NB4 (cell line): ENCODE measurements at regions not wholly inside any gene's neighbourhood (a gene's known extent, or its start where the extent isn't known, plus 50 kb on each side); places are given as distances from the start of the nearest gene placed in this dataset.

Experiments
- DNase-seq: peaks from one replicate; pipeline ENCODE4 v3.0.0; 2010; ENCODE audit warnings: low read depth
- H3K4me3 ChIP-seq: one replicate; pipeline ENCODE4 v1.5.1; 2011; ENCODE audit warnings: mild to moderate bottlenecking, low read depth, low read length, moderate library complexity
- MYC ChIP-seq: IDR thresholded peaks from 2 replicates; pipeline ENCODE4 v1.6.1; 2011; ENCODE audit warnings: low read depth, low read length
- POLR2A ChIP-seq: IDR thresholded peaks from 2 replicates; pipeline ENCODE4 v1.6.1; 2011; ENCODE audit warnings: mild to moderate bottlenecking; ENCODE audit not compliant: insufficient read length; ENCODE audit errors: extremely low read depth
- TF ChIP-seq, protein P1 (sequence below): IDR thresholded peaks from one replicate; pipeline ENCODE4 v1.5.1; 2012; ENCODE audit warnings: low read depth, low read length
- TF ChIP-seq, protein P2 (sequence below): IDR thresholded peaks from 2 replicates; pipeline ENCODE4 v1.6.1; 2011; ENCODE audit warnings: low read depth, low read length

DNA sequence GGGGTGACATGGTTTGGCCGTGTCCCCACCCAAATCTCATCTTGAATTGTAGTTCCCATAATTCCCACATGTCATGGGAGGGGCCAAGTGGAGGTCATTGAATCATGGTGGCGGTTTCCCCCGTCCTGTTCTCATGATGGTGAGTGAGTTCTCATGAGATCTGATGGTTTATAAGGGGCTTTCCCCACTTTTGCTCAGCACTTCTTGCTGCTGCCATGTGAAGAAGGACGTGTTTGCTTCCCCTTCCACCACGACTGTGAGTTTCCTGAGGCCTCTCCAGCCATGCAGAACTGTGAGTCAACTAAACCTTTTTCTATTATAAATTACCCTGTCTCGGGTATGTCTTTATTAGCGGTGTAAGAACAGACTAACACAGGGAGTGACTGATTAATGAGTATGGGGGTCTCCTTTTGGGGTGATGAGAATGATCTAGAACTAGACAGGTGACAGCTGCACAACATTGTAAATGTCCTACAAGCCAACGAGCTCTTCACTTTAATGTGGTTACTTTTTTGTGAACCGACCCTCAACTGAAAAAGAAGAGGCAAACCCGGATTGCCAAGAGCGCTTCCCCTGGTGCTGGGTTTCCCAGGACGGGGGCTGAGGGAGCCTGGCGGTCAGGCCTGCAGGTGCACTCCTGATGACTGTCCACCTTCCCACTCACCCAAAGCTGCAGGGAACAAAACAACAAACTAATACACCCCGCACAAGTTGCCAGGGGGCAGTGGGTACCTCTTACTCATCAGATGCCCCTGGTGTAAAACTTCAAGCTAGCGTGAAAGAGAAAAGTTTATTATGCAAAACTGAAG, 90.1 kb downstream of the NCOR2 start:
- DNase-seq: no peak
- TF ChIP-seq POLR2A (no peak), MYC (no peak)
- TF ChIP-seq, protein P1, sequence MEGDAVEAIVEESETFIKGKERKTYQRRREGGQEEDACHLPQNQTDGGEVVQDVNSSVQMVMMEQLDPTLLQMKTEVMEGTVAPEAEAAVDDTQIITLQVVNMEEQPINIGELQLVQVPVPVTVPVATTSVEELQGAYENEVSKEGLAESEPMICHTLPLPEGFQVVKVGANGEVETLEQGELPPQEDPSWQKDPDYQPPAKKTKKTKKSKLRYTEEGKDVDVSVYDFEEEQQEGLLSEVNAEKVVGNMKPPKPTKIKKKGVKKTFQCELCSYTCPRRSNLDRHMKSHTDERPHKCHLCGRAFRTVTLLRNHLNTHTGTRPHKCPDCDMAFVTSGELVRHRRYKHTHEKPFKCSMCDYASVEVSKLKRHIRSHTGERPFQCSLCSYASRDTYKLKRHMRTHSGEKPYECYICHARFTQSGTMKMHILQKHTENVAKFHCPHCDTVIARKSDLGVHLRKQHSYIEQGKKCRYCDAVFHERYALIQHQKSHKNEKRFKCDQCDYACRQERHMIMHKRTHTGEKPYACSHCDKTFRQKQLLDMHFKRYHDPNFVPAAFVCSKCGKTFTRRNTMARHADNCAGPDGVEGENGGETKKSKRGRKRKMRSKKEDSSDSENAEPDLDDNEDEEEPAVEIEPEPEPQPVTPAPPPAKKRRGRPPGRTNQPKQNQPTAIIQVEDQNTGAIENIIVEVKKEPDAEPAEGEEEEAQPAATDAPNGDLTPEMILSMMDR: no peak
- TF ChIP-seq, protein P2, sequence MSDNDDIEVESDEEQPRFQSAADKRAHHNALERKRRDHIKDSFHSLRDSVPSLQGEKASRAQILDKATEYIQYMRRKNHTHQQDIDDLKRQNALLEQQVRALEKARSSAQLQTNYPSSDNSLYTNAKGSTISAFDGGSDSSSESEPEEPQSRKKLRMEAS: no peak

DNA sequence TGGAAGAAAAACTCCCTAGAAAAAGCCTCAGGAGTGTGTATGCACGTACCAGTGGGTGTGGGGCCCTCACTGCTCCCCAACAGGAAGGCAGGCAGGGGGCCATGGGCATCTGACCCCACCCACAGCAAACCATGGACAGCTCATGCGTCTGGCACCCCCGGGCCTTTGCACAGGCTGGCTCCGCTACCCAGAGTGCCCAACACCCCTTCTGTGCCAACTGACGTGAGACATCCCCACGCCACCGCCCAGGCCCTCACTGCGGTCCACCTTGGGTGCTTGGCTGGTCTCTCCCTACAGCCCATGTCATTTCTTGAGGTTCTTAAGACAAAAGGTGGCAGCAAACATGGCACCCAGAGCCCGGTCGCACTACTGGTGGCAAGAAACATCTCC, 91.4 kb downstream of the NCOR2 start:
- no peak overlapping the region for H3K4me3 ChIP-seq
- DNase-seq: no peak
- TF ChIP-seq, protein P2: no peak
- TF ChIP-seq POLR2A: no peak
- TF ChIP-seq, protein P1: no peak
- TF ChIP-seq MYC: no peak

More for the DNA sequence above, 90.1 kb downstream of the NCOR2 start:
- H3K4me3 ChIP-seq: no peak overlapping the region

DNA sequence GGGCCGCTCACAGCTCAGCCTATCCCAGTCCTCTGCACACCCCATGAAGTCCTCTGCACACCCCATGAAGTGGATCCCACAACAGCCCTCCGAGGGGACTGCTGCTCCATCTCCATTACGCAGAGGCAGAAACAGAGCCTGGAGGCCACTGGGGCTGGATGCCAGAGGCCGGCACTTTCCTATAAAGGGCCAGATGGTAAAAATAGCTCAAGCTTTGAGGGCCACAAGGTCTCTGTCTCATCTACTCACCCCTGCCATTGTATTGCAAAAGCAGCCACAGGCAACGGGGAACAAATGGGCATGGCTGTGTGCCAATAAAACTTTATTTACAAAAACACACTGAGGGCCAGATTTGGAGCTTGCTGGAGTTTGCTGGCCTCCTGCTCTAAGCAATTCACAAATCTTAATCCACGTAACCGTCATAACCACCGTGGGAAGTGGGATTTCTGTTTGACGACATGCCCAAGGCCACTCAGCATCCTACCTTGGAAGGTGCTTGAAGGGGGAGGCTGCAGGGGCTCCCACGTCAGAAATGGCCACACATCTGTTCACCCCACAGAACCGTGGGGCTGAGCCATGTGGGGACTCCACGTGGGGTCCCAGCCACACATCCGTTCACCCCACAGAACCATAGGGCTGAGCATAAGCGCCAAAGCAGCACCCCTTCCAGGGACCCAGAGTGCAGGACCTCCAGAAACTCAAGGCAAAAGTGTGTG, 92.0 kb downstream of the NCOR2 start:
- no peak for DNase-seq
- TF ChIP-seq, protein P1: no peak
- no peak for TF ChIP-seq MYC
- TF ChIP-seq POLR2A: no peak
- TF ChIP-seq, protein P2: no peak
- no peak overlapping the region for H3K4me3 ChIP-seq

DNA sequence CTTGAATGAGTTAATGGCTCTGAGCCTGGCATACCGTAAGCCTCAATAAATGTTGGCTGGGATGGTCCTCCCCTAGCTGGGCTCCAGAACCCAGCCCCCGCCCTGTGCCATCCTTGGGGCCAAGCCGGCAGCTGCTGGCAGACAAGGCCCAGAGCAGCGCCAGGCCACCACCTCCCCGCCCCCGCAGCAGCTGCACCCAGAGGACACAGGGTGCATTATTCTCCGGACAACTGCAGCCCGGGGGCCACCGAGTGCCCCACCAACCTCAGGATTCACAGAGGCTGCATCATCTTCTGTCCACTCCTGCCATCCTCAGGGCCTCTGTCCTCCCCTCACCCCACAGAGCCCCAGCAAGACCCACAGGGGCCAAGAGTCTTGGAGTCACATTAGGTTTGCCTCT, 92.7 kb downstream of the NCOR2 start:
- DNase-seq: no peak

DNA sequence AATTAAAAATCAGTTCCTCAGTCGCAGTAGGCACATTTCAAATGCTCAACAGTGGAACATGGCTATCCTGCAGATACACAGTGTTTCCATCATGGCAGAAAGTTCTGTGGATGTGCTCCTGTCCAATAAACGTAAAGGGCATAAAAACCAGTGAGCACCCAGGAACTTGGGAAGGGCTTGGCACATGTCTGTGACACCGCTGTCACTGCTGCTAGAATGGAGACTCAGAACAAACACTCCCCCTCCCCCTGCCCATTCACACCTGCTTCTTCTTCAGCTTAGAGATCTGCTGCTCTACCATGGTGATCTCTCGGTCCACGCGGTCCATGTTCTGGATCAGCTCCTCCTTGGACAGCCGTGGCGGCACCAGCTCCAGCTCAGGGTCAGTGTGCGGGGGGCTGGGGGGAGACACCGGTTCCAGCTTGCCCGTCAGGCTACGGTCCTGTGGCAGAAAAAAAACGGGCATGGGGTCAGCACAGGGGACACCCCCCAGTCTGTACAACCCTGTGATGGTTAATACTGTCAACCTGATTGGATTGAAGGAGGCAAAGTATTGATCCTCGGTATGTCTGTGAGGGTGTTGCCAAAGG, 94.6 kb downstream of the NCOR2 start:
- DNase-seq: no peak
- no peak overlapping the region for H3K4me3 ChIP-seq

More for the DNA sequence above, 92.7 kb downstream of the NCOR2 start:
- H3K4me3 ChIP-seq: no peak overlapping the region
- no peak for TF ChIP-seq MYC
- TF ChIP-seq, protein P2: no peak
- no peak for TF ChIP-seq POLR2A
- TF ChIP-seq, protein P1: no peak

More for the DNA sequence above, 94.6 kb downstream of the NCOR2 start:
- TF ChIP-seq, protein P1: no peak
- TF ChIP-seq MYC: no peak
- TF ChIP-seq, protein P2: no peak
- TF ChIP-seq POLR2A: no peak
